Ishikawa (cell line): ENCODE measurements at regions not wholly inside any gene's neighbourhood (a gene's known extent, or its start where the extent isn't known, plus 50 kb on each side); places are given as distances from the start of the nearest gene placed in this dataset.

Experiments
- CEBPB ChIP-seq: IDR thresholded peaks from 2 replicates; pipeline ENCODE4 v1.6.1; 2012
- CREB1 ChIP-seq: IDR thresholded peaks from 2 replicates; pipeline ENCODE4 v1.6.1; 2012; ENCODE audit warnings: low read depth
- EGR1 ChIP-seq: IDR thresholded peaks from 2 replicates; pipeline ENCODE4 v1.6.1; 2012
- EP300 ChIP-seq: IDR thresholded peaks from 2 replicates; pipeline ENCODE4 v1.6.1; 2012; ENCODE audit warnings: borderline replicate concordance
- FOXM1 ChIP-seq: IDR thresholded peaks from 2 replicates; pipeline ENCODE4 v1.6.1; 2012; ENCODE audit warnings: low read depth, borderline replicate concordance
- NFIC ChIP-seq: IDR thresholded peaks from 2 replicates; pipeline ENCODE4 v1.6.1; 2012
- RAD21 ChIP-seq: IDR thresholded peaks from 2 replicates; pipeline ENCODE4 v1.6.1; 2012; ENCODE audit warnings: low read depth
- TAF1 ChIP-seq: IDR thresholded peaks from 2 replicates; pipeline ENCODE4 v1.6.1; 2012; ENCODE audit warnings: low read depth, mild to moderate bottlenecking
- TCF12 ChIP-seq: IDR thresholded peaks from 2 replicates; pipeline ENCODE4 v1.6.1; 2012; ENCODE audit warnings: low read depth
- TEAD4 ChIP-seq: IDR thresholded peaks from 2 replicates; pipeline ENCODE4 v1.6.1; 2012
- YY1 ChIP-seq: IDR thresholded peaks from 2 replicates; pipeline ENCODE4 v1.6.1; 2012; ENCODE audit warnings: low read depth
- ZBTB7A ChIP-seq: IDR thresholded peaks from 2 replicates; pipeline ENCODE4 v1.6.1; 2012; ENCODE audit warnings: low read depth
- TF ChIP-seq, protein P1 (sequence below): IDR thresholded peaks from 2 replicates; pipeline ENCODE4 v1.6.1; 2012
- TF ChIP-seq, protein P2 (sequence below): IDR thresholded peaks from 2 replicates; pipeline ENCODE4 v1.6.1; 2012; ENCODE audit warnings: low read depth, mild to moderate bottlenecking
- TF ChIP-seq, protein P3 (sequence below): IDR thresholded peaks from 2 replicates; pipeline ENCODE4 v1.6.1; 2012

DNA sequence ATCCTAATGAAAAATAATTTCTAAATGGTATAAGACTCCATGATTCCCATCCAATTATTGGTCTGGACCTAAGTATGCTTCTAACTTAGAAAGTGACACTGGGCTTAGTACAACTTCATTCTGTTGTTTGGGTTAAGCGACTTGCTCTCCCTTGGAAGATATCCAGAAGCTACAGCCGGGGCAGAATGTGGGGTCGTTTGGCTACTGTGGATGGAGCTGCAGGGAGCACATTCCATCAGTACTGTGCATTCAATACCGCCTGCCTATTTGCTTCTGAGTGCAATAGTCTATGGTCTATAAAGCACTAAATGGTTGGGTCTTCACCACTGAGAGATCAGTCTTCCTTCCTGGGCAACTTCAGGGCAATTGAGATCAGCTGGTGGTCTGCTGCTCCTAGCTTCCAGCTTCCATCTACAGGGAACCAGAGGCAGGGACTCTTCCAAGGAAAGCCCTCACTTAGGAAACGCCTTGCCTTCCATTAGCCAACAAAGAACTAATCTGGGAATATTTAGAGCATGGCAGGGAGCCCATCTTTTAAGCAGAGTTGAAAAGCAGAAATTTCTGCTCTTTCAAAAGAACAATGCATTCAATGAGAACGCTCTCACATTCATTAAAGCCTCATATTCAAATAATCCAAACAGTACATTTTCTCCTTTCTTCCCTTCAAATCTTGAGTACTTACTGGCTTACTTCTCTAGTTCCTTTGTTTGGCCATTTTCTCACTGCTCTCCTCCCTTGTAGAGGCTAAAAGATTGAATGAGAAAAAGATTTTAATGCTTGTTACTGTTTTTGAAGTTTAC is 1049.9 kb upstream of the TENM3 start:
- no peak for TF ChIP-seq EP300
- no peak for TF ChIP-seq RAD21

DNA sequence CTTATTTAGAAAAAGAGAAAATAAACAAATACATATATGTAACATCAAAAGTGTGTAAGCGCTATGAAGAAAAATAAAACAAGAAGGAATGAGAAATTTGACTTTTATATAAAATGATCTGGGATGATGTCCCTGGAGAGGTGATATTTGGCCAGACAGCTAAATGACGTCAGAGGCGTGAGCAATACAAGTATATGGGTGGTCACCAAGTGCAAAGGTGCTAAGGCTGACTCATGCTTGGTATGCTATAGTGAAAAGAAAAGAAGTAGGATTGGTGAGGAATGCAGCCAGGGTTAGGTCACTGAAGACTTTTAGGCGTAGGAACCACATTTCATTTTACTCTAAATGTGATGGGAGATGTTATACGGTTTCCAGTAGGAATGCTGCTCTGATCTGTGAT is 1049.1 kb upstream of the TENM3 start:
- TF ChIP-seq, protein P1, sequence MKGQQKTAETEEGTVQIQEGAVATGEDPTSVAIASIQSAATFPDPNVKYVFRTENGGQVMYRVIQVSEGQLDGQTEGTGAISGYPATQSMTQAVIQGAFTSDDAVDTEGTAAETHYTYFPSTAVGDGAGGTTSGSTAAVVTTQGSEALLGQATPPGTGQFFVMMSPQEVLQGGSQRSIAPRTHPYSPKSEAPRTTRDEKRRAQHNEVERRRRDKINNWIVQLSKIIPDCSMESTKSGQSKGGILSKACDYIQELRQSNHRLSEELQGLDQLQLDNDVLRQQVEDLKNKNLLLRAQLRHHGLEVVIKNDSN = no peak
- TF ChIP-seq CREB1 (no peak), TEAD4 (no peak), YY1 (no peak), NFIC (no peak), FOXM1 (no peak), EGR1 (no peak), EP300 (no peak), TAF1 (no peak), CEBPB (no peak), ZBTB7A (no peak), TCF12 (no peak), RAD21 (no peak)
- TF ChIP-seq, protein P2, sequence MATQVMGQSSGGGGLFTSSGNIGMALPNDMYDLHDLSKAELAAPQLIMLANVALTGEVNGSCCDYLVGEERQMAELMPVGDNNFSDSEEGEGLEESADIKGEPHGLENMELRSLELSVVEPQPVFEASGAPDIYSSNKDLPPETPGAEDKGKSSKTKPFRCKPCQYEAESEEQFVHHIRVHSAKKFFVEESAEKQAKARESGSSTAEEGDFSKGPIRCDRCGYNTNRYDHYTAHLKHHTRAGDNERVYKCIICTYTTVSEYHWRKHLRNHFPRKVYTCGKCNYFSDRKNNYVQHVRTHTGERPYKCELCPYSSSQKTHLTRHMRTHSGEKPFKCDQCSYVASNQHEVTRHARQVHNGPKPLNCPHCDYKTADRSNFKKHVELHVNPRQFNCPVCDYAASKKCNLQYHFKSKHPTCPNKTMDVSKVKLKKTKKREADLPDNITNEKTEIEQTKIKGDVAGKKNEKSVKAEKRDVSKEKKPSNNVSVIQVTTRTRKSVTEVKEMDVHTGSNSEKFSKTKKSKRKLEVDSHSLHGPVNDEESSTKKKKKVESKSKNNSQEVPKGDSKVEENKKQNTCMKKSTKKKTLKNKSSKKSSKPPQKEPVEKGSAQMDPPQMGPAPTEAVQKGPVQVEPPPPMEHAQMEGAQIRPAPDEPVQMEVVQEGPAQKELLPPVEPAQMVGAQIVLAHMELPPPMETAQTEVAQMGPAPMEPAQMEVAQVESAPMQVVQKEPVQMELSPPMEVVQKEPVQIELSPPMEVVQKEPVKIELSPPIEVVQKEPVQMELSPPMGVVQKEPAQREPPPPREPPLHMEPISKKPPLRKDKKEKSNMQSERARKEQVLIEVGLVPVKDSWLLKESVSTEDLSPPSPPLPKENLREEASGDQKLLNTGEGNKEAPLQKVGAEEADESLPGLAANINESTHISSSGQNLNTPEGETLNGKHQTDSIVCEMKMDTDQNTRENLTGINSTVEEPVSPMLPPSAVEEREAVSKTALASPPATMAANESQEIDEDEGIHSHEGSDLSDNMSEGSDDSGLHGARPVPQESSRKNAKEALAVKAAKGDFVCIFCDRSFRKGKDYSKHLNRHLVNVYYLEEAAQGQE = no peak
- TF ChIP-seq, protein P3, sequence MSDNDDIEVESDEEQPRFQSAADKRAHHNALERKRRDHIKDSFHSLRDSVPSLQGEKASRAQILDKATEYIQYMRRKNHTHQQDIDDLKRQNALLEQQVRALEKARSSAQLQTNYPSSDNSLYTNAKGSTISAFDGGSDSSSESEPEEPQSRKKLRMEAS = no peak

DNA sequence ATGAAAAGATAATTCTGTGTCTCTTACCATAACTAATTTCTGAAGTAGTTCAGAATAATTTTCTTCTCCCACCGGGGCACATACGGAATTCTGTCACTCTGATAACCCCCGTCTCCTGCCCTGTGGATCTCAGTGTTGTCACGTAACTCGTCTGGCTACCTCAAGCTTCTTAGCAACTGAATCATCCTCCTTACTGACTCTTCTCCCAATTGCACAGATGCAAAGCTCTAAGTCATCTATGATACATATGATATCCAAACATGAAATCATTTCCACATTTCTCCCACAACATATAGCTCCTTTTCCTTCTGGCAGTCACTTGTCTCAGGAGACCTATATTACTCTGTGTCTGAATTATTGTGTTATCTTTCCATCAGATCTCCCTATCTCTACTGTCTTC is 1043.1 kb upstream of the TENM3 start:
- TF ChIP-seq CREB1 = no peak
- no peak for TF ChIP-seq ZBTB7A
- TF ChIP-seq TAF1 = no peak
- TF ChIP-seq TEAD4 = no peak
- TF ChIP-seq, protein P3 = no peak
- TF ChIP-seq, protein P1 = no peak
- no peak for TF ChIP-seq CEBPB
- TF ChIP-seq EP300 = no peak
- no peak for TF ChIP-seq NFIC
- TF ChIP-seq, protein P2 = no peak
- no peak for TF ChIP-seq YY1
- TF ChIP-seq EGR1 = no peak
- no peak for TF ChIP-seq FOXM1
- TF ChIP-seq RAD21 = no peak
- no peak for TF ChIP-seq TCF12

DNA sequence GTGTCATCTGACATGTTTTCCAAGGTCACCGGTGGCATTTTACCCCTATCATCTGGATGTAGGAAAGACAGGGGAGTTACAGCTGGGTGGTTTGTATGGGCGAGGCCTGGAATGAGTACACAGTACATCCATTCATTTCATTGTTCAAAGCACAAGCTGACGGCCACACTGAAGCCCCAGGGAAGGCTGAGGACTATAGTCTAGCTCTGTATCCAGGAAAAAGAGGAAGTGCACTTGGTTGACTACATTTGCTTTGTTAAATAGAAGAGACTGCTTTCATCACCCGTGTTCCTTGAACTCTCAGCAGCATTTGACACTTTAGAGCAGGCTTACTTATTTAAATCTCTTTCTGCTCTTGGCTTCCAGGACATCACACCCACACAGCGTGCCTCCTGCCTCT is 1041.0 kb upstream of the TENM3 start:
- TF ChIP-seq RAD21 (no peak), CREB1 (no peak)

DNA sequence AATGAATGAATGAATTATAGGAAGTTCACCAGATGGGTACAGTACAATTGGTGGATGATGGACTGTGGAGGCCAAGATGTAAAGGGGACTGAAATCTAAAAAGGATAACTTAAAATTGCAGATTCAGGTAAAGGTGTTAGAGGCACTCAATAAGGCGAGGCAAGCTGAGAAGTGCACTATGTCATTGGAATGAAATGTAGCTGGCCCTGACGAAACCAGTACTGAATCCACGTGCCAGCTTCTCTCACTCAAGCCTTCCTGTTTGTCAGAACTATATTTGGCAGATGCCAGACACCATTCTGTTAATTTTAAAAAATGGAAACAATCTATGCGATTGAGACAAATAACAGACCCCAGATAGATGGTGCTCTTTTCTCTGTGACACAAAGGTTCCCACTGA is 1039.1 kb upstream of the TENM3 start:
- no peak for TF ChIP-seq YY1
- TF ChIP-seq, protein P2 = no peak
- no peak for TF ChIP-seq TCF12
- no peak for TF ChIP-seq TEAD4
